HPDE6-E6E7 (cell line): ENCODE measurements at regions not wholly inside any gene's neighbourhood (a gene's known extent, or its start where the extent isn't known, plus 50 kb on each side); places are given as distances from the start of the nearest gene placed in this dataset.
A peak's percentile ranks its signal among the peaks of the same experiment; 100 is the strongest.

Source experiments
- DNase-seq: peaks from one replicate; pipeline ENCODE4 v3.0.0; 2011; ENCODE audit warnings: missing footprints; ENCODE audit errors: extremely low spot score

DNA sequence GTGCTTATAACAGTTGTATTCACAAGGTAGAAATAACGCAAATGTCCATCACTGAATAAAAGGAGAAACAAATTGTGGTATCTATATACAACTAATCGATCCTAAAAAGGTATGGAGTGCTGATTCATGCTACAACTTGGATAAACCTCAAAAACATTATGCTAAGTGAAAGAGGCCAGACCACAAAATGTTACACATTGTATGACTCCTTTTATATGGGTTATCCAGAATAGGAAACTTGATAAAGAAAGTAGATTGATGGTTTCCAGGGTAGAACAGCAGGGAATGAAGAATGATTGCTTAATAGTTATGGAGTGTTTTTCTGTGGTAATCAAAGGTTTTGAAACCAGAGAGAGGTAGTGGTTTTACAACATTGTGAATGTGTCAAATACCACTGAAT is 432.2 kb upstream of the TRIB2 start:
- no peak for DNase-seq

DNA sequence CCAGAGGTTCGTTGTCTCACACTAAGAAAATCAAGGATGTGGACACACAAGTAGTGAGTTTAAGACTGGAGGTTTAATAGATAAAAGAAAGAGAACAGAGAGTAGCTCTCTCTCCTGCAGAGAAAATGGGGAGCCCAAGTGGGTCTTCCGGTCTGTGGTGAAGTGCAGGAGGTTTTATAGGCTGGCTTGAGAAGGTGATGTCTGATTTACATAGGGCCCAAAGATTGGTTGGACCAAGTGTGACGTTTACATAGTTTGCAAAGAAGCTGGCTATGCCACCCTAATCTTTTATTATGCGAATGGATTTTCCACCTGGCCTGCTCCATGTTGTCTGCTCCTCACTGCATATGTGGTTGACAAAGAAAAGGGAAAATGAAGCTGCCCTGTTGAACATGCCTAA is 430.4 kb upstream of the TRIB2 start:
- DNase-seq = no peak

- DNase-seq = peak; percentile 45
These were observed 429.4 kb upstream of the TRIB2 start for GRCh38 chr2:12287220-12287751.

DNA sequence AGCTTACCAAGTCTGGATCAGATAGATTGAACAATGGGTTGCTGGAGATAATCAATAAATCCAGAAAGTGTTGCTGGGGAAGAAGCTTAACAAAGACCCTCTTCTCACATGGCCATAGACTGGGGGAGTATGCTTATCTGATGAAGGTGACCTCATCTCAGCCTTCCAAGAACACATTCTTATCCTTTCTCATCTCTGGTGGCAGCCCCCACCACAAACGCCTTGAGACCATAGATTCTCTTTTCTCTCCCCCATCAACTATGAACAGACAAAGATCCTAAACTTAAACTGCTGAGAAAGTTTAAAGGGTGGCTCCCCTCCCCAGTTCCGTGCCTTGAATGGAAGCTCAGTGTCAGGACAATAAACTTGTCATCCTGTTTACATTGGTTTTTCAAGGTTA is 428.7 kb upstream of the TRIB2 start:
- DNase-seq = no peak

DNA sequence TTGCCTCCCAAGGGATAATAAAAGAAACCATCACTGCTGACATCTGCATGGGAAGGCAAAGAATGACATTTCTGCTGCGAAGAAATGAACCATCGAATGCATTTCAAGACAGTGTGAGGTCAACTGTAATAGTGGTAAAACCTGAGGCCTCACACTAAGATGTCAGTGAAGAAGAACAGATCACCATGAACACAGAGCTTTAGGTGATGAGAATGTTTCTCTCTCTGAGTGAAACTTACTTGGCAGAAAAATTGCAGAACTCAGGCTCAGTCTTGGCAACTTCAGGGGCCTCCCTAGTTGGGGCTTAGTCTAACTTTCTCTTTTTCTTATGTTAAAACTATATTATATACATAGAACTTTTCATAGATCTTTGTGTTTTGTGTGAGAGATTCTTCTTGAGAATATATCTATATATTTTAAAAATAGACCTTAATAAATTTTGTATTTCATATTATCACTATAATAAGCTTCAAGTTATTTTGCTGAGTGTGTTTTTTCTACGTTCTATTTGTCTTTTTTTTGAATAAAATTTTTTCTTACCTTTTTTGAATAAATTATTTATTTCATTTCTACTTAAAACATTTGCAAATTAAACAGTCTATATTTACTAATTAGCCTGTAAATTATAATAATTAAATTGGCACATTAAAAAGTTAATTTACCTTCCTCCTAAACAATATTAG is 427.5 kb upstream of the TRIB2 start:
- no peak for DNase-seq

- DNase-seq = no peak
These were observed 425.4 kb upstream of the TRIB2 start for GRCh38 chr2:12291303-12291702.

DNA sequence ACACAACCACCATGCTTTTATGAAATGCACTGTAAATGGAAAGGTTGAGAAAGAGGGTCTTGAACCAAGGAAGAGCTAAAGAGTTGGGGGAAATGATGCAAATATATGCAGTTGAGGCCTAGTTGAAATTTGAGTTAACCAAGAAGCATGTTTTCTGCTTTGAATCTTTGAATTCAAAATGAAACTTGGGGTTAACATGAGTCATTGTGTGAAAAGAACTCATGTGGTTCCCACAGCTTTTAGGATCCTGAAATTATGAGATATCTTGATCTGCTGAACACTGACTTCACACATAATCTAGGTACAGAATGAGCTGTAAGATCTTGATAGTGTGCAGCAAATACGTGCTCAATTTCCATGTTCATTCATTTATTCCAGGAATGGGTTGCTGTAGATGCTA is 422.9 kb upstream of the TRIB2 start:
- no peak for DNase-seq

GRCh38 chr2:12295856-12296519 is 420.7 kb upstream of the TRIB2 start:
- no peak for DNase-seq

- DNase-seq = no peak
These were observed 419.8 kb upstream of the TRIB2 start for GRCh38 chr2:12296915-12297314.

DNA sequence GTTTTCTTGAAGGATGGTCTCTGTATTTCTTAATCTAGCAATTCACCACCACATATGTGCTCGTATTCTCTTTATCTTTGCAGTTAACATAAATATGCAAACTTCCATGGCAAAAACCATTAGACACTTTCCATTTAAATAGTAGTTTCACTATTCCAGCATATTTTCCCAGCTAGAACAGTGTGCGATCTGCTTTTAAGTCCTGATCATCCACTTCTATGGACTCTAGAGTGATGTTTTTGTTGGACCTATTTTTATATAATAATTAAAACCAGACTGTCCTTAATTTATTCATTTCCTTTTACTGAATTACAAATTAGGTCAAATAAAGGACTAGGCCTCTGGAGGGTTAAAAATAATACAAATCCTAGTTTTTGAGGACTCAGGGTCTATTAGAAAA is 418.4 kb upstream of the TRIB2 start:
- no peak for DNase-seq

DNA sequence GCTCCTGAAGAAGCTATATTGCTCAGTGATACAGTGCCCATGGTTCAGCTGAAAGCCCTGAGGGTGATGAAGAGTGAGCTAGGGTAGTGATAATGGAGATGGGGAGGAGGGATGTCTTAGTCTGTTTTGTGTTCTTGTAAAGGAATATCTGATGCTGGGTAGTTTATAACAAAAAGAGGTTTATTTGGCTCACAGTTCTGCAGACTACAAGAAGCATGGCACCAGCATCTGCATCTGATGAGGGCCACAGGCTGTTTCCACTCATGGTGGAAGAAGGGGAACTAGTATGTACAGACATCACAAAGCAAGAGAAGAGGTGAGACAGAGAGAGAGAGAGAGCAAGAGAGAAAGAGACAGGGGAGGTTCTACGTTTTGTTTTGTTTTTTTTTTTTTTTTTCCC is 417.3 kb upstream of the TRIB2 start:
- no peak for DNase-seq

- DNase-seq = peak; percentile 17
These were observed 416.6 kb upstream of the TRIB2 start for GRCh38 chr2:12300019-12300602.

DNA sequence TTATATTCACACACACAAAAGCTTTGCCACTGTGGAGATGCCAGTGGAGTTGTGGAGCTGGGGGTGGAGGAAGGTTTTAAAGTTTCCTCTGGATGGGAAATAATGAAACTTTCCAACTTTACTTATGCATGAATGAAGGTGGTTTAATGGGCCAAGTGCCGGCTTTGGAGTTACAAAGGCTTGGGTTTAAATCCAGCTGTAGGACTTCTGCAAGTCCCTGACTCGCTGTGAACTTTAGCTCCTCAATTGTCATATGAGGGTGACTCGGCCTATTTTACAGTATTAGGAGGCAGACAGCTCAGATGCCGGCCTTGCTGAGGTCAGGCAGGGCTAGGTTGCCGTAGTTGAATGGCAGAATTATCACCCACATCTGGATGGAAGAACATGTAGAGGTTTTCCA is 415.8 kb upstream of the TRIB2 start:
- DNase-seq = no peak

- DNase-seq = no peak
These were observed 414.6 kb upstream of the TRIB2 start for GRCh38 chr2:12302140-12302539.

GRCh38 chr2:12302691-12303090 is 414.0 kb upstream of the TRIB2 start:
- no peak for DNase-seq

GRCh38 chr2:12303181-12304030 is 413.3 kb upstream of the TRIB2 start:
- peak; percentile 14 for DNase-seq

DNA sequence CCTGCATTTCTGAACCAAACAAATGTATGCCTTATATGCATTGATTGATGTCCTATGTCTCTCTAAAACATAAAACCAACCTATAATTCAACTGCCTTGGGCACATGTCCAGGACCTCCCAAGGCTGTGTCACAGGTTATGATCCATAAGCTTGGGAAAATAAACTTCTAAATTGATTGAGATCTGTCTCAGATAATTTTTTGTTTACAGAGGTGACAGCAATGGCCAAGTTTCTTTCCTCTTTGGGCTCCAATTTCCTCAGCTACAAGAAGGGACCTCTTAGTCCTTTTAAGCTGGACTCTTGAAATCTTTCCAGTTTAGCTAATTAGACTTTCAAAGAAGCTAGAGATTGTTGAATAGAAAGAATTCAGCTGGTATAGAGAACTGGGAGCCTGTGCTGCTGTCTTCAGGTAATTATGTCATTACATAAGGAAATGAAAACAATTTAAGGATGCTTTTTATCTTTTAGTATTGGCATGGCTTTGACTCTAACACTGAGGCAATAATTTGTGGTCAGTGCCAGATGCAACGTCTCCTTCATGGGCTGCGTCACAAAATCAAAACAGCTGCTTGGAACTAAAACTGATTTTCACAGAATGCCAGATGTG is 412.1 kb upstream of the TRIB2 start:
- no peak for DNase-seq

- DNase-seq = no peak
These were observed 410.8 kb upstream of the TRIB2 start for GRCh38 chr2:12305931-12306330.

- DNase-seq = no peak
These were observed 406.3 kb upstream of the TRIB2 start for GRCh38 chr2:12310399-12310798.

GRCh38 chr2:12313445-12314126 is 403.1 kb upstream of the TRIB2 start:
- DNase-seq = no peak

GRCh38 chr2:12314127-12314760 is 402.5 kb upstream of the TRIB2 start:
- DNase-seq = no peak
